ENCODE measurements at regions not wholly inside any gene's neighbourhood (a gene's known extent, or its start where the extent isn't known, plus 50 kb on each side); places are given as distances from the start of the nearest gene placed in this dataset.

GRCh38 chr14:71168564-71169427, 261.5 kb downstream of the PCNX1 start:
- H4K20me1 ChIP-seq (ENCODE audit: insufficient read depth, low read length), result no peaks in the 10 kb centered on the region
- no peaks in the 10 kb centered on the region for H3K9me3 ChIP-seq (ENCODE audit: low read length)
- no peak for DNase-seq (ENCODE audit: low spot score)
- intact Hi-C loops (cut with micrococcal nuclease; ENCODE audit: unreplicated experiment), result no loop called here
- no peak overlapping the region for H2AFZ ChIP-seq (ENCODE audit: low read length)
- H3K4me3 ChIP-seq (ENCODE audit: low read depth, low read length, poor library complexity, severe bottlenecking), result no peak overlapping the region
- H3K36me3 ChIP-seq (ENCODE audit: insufficient read depth, low read length), result no peaks in the 10 kb centered on the region
- POLR2A ChIA-PET, result interaction anchor here (0.7 kb wide), 1 partner anchor 364 kb away, joined by 3 read pairs; no protein-coding TSS in a partner anchor
- TF ChIP-seq CTCF (conservative IDR thresholded peaks at IDR 0.05; ENCODE audit: low read length) (no peak), EZH2phosphoT487 (IDR thresholded peaks at IDR 0.05; ENCODE audit: borderline replicate concordance, low read depth, low read length) (no peak)
- no peaks in the 10 kb centered on the region for H3K9me2 ChIP-seq (ENCODE audit: insufficient read depth, low read length)
- H3K79me2 ChIP-seq (ENCODE audit: insufficient read depth, low read depth, low read length), result no peaks in the 10 kb centered on the region
- no TSS peak for BruUV-seq (replicated peaks)
- no peak overlapping the region; the same call in 1 of the 2 replicates for H3K4me2 ChIP-seq (ENCODE audit: low read length)
- no peak overlapping the region for H3K27ac ChIP-seq (ENCODE audit: low read depth, low read length, poor library complexity, severe bottlenecking)
- CTCF ChIA-PET (ENCODE audit: unreplicated experiment), result no interaction called here
- no peaks in the 10 kb centered on the region for H3K4me1 ChIP-seq (ENCODE audit: insufficient read depth, low read length, poor library complexity, severe bottlenecking)

- H2AFZ ChIP-seq (ENCODE audit: low read length), result no peak overlapping the region
- intact Hi-C loops (cut with micrococcal nuclease; ENCODE audit: unreplicated experiment), result no loop called here
- no peak for DNase-seq (ENCODE audit: low spot score)
- H4K20me1 ChIP-seq (ENCODE audit: insufficient read depth, low read length), result no peaks in the 10 kb centered on the region
- no peak overlapping the region for H3K4me2 ChIP-seq (ENCODE audit: low read length)
- H3K36me3 ChIP-seq (ENCODE audit: insufficient read depth, low read length), result no peaks in the 10 kb centered on the region
- H3K4me1 ChIP-seq (ENCODE audit: insufficient read depth, low read length, poor library complexity, severe bottlenecking), result no peaks in the 10 kb centered on the region
- POLR2A ChIA-PET, result interaction anchor here (0.6 kb wide), 1 partner anchor 444 kb away, joined by 5 read pairs; no protein-coding TSS in a partner anchor
- CTCF ChIA-PET (ENCODE audit: unreplicated experiment), result interaction anchor here (0.6 kb wide), 1 partner anchor 354 kb away, joined by 3 read pairs; no protein-coding TSS in a partner anchor
- no peaks in the 10 kb centered on the region for H3K79me2 ChIP-seq (ENCODE audit: insufficient read depth, low read depth, low read length)
- no peaks in the 10 kb centered on the region for H3K9me2 ChIP-seq (ENCODE audit: insufficient read depth, low read length)
- no peak overlapping the region for H3K27ac ChIP-seq (ENCODE audit: low read depth, low read length, poor library complexity, severe bottlenecking)
- H3K4me3 ChIP-seq (ENCODE audit: low read depth, low read length, poor library complexity, severe bottlenecking), result no peak overlapping the region
- no peaks in the 10 kb centered on the region for H3K9me3 ChIP-seq (ENCODE audit: low read length)
- no peak for TF ChIP-seq CTCF (conservative IDR thresholded peaks at IDR 0.05; ENCODE audit: low read length)
- no peak for TF ChIP-seq EZH2phosphoT487 (IDR thresholded peaks at IDR 0.05; ENCODE audit: borderline replicate concordance, low read depth, low read length)
- BruUV-seq (replicated peaks), result no TSS peak
These were observed 262.6 kb downstream of the PCNX1 start for GRCh38 chr14:71169861-71170260.

GRCh38 chr14:71175491-71175890, 268.2 kb downstream of the PCNX1 start:
- no TSS peak for BruUV-seq (replicated peaks)
- no peak overlapping the region for H3K4me2 ChIP-seq (ENCODE audit: low read length)
- no peaks in the 10 kb centered on the region for H3K79me2 ChIP-seq (ENCODE audit: insufficient read depth, low read depth, low read length)
- H3K9me2 ChIP-seq (ENCODE audit: insufficient read depth, low read length), result no peaks in the 10 kb centered on the region
- POLR2A ChIA-PET, result interaction anchor here (0.7 kb wide), 1 partner anchor 516 kb away, joined by 3 read pairs; no protein-coding TSS in a partner anchor
- no peaks in the 10 kb centered on the region for H3K4me1 ChIP-seq (ENCODE audit: insufficient read depth, low read length, poor library complexity, severe bottlenecking)
- H3K27ac ChIP-seq (ENCODE audit: low read depth, low read length, poor library complexity, severe bottlenecking), result no peak overlapping the region
- no peak for DNase-seq (ENCODE audit: low spot score)
- H3K36me3 ChIP-seq (ENCODE audit: insufficient read depth, low read length), result no peaks in the 10 kb centered on the region
- TF ChIP-seq EZH2phosphoT487 (IDR thresholded peaks at IDR 0.05; ENCODE audit: borderline replicate concordance, low read depth, low read length), result no peak
- no peak for TF ChIP-seq CTCF (conservative IDR thresholded peaks at IDR 0.05; ENCODE audit: low read length)
- CTCF ChIA-PET (ENCODE audit: unreplicated experiment), result no interaction called here
- intact Hi-C loops (cut with micrococcal nuclease; ENCODE audit: unreplicated experiment), result no loop called here
- H3K4me3 ChIP-seq (ENCODE audit: low read depth, low read length, poor library complexity, severe bottlenecking), result no peak overlapping the region
- no peak overlapping the region for H2AFZ ChIP-seq (ENCODE audit: low read length)
- no peaks in the 10 kb centered on the region for H3K9me3 ChIP-seq (ENCODE audit: low read length)
- no peaks in the 10 kb centered on the region for H4K20me1 ChIP-seq (ENCODE audit: insufficient read depth, low read length)
